Endodermal cell (in vitro differentiated cells): ENCODE measurements at regions not wholly inside any gene's neighbourhood (a gene's known extent, or its start where the extent isn't known, plus 50 kb on each side); places are given as distances from the start of the nearest gene placed in this dataset.
A peak's percentile ranks its signal among the peaks of the same experiment; 100 is the strongest.
"Not testable (repeated sequence)": the region's sequence is repeated elsewhere in the genome, so short reads cannot be mapped to it uniquely, and the experiment has no call there.

Source experiments
- DNase-seq: peaks from one replicate; pipeline ENCODE4 v3.0.0-alpha.2; 2017
- H3K27ac ChIP-seq: 2 replicates; pipeline ENCODE4 v1.5.1; 2013; ENCODE audit warnings: mild to moderate bottlenecking, low read depth, low read length, moderate library complexity
- H3K27me3 ChIP-seq: 2 replicates; pipeline ENCODE4 v1.6.1; 2013; ENCODE audit warnings: mild to moderate bottlenecking, low read length, moderate library complexity; ENCODE audit not compliant: insufficient read depth, control insufficient read depth, poor library complexity, severe bottlenecking
- H3K36me3 ChIP-seq: 2 replicates; pipeline ENCODE4 v1.7.0; 2013; ENCODE audit warnings: mild to moderate bottlenecking, low read length, moderate library complexity; ENCODE audit not compliant: control insufficient read depth, insufficient read depth
- H3K4me1 ChIP-seq: one replicate; pipeline ENCODE4 v1.7.0; 2013; ENCODE audit warnings: low read length; ENCODE audit not compliant: control insufficient read depth, insufficient read depth
- H3K4me3 ChIP-seq: 2 replicates; pipeline ENCODE4 v1.5.1; 2013; ENCODE audit warnings: mild to moderate bottlenecking, low read length, moderate library complexity
- H3K9ac ChIP-seq: 2 replicates; pipeline ENCODE4 v1.6.1; 2013; ENCODE audit warnings: mild to moderate bottlenecking, low read length, moderate library complexity; ENCODE audit not compliant: poor library complexity, severe bottlenecking; ENCODE audit errors: extremely low read depth
- H3K9me3 ChIP-seq: 2 replicates; pipeline ENCODE4 v1.6.1; 2013; ENCODE audit warnings: mild to moderate bottlenecking, low read length, moderate library complexity; ENCODE audit not compliant: control insufficient read depth
- H3K27ac Mint-ChIP-seq: 2 replicates; pipeline ENCODE4 v1.8.0; 2020; ENCODE audit warnings: mixed read lengths
- H3K27me3 Mint-ChIP-seq: 2 replicates; pipeline ENCODE4 v1.8.0; 2021; ENCODE audit warnings: mild to moderate bottlenecking, mixed read lengths; ENCODE audit not compliant: insufficient read depth
- H3K36me3 Mint-ChIP-seq: 2 replicates; pipeline ENCODE4 v1.8.0; 2020; ENCODE audit warnings: low read depth, mixed read lengths
- H3K4me1 Mint-ChIP-seq: 2 replicates; pipeline ENCODE4 v1.8.0; 2020; ENCODE audit warnings: mixed read lengths
- H3K4me3 Mint-ChIP-seq: 2 replicates; pipeline ENCODE4 v1.8.0; 2020; ENCODE audit warnings: mild to moderate bottlenecking, moderate library complexity, mixed read lengths
- H3K9me3 Mint-ChIP-seq: 2 replicates; pipeline ENCODE4 v1.8.0; 2020; ENCODE audit warnings: mild to moderate bottlenecking, mixed read lengths
- WGBS, 2 experiments: methylation state at CpG; one replicate each; pipeline versions ENCODE4 v1.1.5 to v1.1.7; 2013; ENCODE audit warnings: missing lambda C conversion rate in 2 of 2, mixed read lengths in 1 of 2; ENCODE audit not compliant: insufficient coverage in 1 of 2, insufficient read length in 1 of 2; 5-methylcytosine and 5-hydroxymethylcytosine counted together
- TF ChIP-seq, protein P1 (sequence below): fragments of 200-600 bp; sonication (generic); conservative IDR thresholded peaks from 2 replicates; pipeline ENCODE4 v1.5.0; 2021; ENCODE audit warnings: antibody characterized with exemption, mild to moderate bottlenecking

DNA sequence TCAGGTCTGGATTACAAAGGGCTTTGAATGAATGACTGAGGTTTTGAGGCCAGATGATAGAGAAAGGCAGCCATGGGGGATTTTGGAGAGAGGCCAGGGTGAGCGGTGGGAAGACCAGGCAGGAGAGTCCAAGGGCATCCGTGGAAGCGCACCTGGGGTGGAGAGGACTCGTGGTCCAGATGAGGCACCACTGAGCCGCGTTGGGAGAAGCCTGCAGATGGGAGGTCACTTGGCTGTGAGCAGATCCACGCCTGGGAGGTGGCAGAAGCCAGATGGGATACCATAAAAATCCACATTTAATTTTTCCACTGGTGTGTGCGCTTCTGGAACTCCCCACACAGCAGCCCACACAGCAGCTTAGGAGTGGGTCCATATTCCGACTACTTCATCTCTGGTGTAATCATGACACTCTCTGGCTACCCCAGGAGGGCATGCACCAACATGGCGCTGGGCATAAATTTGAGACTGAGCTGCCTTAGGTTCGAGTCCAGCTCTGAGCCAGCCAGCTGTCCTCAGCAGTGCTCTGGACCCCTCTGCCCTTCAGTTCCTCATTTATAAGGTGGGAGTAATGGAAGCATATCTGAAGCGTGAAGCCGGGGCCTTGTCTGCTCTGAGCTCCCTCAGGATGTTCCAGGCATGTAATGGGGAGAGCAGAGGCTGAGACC is 90.2 kb upstream of the FAM20C start:
- Histone ChIP-seq H3K36me3 (no peaks in the 10 kb centered on the region), H3K9me3 (peaks cover 9% of the 10 kb centered on the region), H3K27me3 (no peaks in the 10 kb centered on the region), H3K9ac (no peak overlapping the region), H3K4me1 (no peaks in the 10 kb centered on the region), H3K27ac (no peak overlapping the region), H3K4me3 (no peak overlapping the region)
- Mint-ChIP-seq H3K36me3 (no peaks in the 10 kb centered on the region), H3K4me1 (peaks cover 19% of the 10 kb centered on the region), H3K27ac (no peak overlapping the region), H3K4me3 (no peak overlapping the region), H3K9me3 (no peaks in the 10 kb centered on the region), H3K27me3 (no peaks in the 10 kb centered on the region)
- no peak for DNase-seq
- WGBS, 2 experiments = 85 to 98% methylated on average over 6 to 13 of the region's 13 CpGs
- TF ChIP-seq, protein P1, sequence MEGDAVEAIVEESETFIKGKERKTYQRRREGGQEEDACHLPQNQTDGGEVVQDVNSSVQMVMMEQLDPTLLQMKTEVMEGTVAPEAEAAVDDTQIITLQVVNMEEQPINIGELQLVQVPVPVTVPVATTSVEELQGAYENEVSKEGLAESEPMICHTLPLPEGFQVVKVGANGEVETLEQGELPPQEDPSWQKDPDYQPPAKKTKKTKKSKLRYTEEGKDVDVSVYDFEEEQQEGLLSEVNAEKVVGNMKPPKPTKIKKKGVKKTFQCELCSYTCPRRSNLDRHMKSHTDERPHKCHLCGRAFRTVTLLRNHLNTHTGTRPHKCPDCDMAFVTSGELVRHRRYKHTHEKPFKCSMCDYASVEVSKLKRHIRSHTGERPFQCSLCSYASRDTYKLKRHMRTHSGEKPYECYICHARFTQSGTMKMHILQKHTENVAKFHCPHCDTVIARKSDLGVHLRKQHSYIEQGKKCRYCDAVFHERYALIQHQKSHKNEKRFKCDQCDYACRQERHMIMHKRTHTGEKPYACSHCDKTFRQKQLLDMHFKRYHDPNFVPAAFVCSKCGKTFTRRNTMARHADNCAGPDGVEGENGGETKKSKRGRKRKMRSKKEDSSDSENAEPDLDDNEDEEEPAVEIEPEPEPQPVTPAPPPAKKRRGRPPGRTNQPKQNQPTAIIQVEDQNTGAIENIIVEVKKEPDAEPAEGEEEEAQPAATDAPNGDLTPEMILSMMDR = no peak

DNA sequence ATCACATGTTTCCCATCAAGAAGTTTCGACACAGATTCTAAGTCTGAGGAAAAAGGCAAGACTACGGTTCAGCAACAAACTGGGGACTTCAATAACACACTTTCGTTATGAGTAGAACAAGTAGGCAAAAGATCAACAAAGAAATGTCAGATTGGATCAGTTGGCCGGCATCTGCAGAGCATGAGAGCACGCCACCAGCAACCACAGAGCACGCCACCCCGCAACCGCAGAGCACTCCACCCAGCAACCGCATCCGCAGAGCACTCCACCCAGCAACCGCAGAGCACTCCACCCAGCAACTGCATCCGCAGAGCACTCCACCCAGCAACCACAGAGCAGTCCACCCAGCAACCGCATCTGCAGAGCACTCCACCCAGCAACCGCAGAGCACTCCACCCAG is 89.7 kb upstream of the FAM20C start:
- peak; percentile 7 for DNase-seq
- Histone ChIP-seq H3K9me3 (peaks cover 9% of the 10 kb centered on the region), H3K9ac (no peak overlapping the region), H3K4me1 (no peaks in the 10 kb centered on the region), H3K27me3 (no peaks in the 10 kb centered on the region), H3K4me3 (no peak overlapping the region), H3K36me3 (no peaks in the 10 kb centered on the region), H3K27ac (no peak overlapping the region)
- TF ChIP-seq, protein P1 = no peak
- no peaks in the 10 kb centered on the region for H3K36me3 Mint-ChIP-seq
- no peaks in the 10 kb centered on the region for H3K9me3 Mint-ChIP-seq
- H3K27ac Mint-ChIP-seq = no peak overlapping the region
- H3K27me3 Mint-ChIP-seq = no peaks in the 10 kb centered on the region
- 59 to 78% methylated on average over 6 to 11 of the region's 14 CpGs for WGBS, 2 experiments
- H3K4me3 Mint-ChIP-seq = no peak overlapping the region
- H3K4me1 Mint-ChIP-seq = peaks cover 15% of the 10 kb centered on the region

DNA sequence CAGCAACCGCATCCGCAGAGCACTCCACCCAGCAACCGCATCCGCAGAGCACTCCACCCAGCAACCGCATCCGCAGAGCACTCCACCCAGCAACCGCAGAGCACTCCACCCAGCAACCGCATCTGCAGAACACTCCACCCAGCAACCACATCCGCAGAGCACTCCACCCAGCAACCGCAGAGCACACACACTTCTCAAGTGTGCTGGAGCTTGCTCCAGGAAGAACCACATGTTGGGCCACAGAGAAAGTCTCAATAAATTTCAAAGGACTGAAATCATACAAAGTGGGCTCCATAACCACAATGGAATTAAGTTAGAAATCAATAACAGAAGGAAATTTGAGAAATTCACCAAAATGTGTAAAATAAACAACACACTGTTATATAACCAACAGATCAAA is 88.4 kb upstream of the FAM20C start:
- not testable (repeated sequence) for H3K4me3 Mint-ChIP-seq, H3K36me3 Mint-ChIP-seq, H3K4me3 ChIP-seq

DNA sequence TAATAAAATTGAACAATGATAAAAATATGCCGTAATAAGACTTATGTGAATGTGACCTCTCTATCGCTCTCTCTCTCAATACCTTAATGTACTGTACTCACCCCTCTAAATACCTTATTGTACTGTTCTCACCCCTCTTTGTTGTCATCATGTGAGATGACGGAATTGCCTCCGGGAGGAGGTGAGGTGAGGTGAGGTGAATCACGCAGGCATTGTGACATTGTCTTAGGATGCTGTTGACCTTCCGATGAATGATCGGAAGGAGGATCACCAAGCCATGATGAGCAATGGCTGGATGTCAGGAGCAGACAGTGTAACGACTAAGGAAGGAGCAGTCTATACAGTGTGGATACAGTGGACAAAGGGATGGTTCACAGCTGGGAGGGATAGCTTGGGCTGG is 87.4 kb upstream of the FAM20C start:
- Histone ChIP-seq H3K9ac (no peak overlapping the region), H3K9me3 (no peaks in the 10 kb centered on the region), H3K4me3 (no peak overlapping the region), H3K36me3 (no peaks in the 10 kb centered on the region), H3K27ac (no peak overlapping the region), H3K27me3 (no peaks in the 10 kb centered on the region), H3K4me1 (no peaks in the 10 kb centered on the region)
- WGBS, 2 experiments = 93 to 97% methylated on average over 6 to 8 of the region's 8 CpGs
- H3K4me3 Mint-ChIP-seq = no peak overlapping the region
- peaks cover 10% of the 10 kb centered on the region for H3K4me1 Mint-ChIP-seq
- H3K27ac Mint-ChIP-seq = no peak overlapping the region
- peak; percentile 17 for DNase-seq
- no peaks in the 10 kb centered on the region for H3K9me3 Mint-ChIP-seq
- no peaks in the 10 kb centered on the region for H3K27me3 Mint-ChIP-seq
- H3K36me3 Mint-ChIP-seq = no peaks in the 10 kb centered on the region
- TF ChIP-seq, protein P1 = no peak

More for the DNA sequence above, 88.4 kb upstream of the FAM20C start:
- not testable (repeated sequence) for H3K27me3 Mint-ChIP-seq, H3K9me3 Mint-ChIP-seq, H3K27me3 ChIP-seq, H3K27ac Mint-ChIP-seq, H3K4me1 ChIP-seq, H3K27ac ChIP-seq, H3K9ac ChIP-seq, H3K36me3 ChIP-seq, H3K9me3 ChIP-seq
- 97 to 100% methylated on average over 1 to 3 of the region's 10 CpGs for WGBS, 2 experiments
- DNase-seq = peak; percentile 3
- peaks cover 15% of the 10 kb centered on the region for H3K4me1 Mint-ChIP-seq
